ENCODE measurements at regions not wholly inside any gene's neighbourhood (a gene's known extent, or its start where the extent isn't known, plus 50 kb on each side); places are given as distances from the start of the nearest gene placed in this dataset.

DNA sequence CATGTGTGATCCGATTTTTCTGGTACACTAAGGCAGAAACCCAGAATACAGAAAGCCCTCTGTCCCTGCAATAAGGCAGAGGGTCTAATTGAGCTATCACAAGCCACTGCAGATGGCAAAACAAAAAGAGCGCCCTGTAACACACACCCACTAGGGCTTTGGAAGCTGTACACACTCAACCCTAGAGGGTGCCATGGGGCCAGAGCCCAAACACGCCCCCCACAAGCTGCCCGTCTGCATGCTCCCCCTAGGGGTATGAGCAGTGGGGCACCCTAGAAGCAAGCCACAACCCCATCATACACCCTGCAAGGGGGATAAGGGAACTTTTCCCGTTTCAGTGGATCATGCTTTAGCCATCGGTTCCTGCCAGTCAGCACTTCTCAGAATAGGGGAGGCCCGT is 62.2 kb upstream of the PDE10A start:
- TF ChIP-seq CTCF (IDR thresholded peaks at IDR 0.05) (no peak), ZFX (IDR thresholded peaks at IDR 0.05; ENCODE audit: borderline replicate concordance) (no peak)
